ENCODE measurements at regions not wholly inside any gene's neighbourhood (a gene's known extent, or its start where the extent isn't known, plus 50 kb on each side); places are given as distances from the start of the nearest gene placed in this dataset.

DNA sequence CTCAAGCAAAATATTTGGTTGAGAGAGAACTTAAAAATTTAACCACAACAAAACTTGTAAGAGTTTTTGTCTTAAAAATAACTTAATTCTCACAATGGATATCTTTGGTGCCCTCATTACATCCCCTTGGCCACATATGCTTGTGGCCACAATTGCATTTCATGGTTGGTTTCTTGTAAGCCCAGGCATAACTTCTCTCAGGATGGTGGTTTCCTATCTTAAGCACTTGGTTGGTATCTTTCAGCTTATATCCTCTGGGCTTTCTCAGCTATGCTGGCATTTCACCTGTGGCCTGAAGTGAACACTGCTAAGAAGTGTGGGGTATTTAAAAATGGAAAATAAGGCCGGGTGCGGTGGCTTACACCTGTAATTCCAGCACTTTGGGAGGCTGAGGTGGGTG is 212.4 kb upstream of the MEF2C start:
- intact Hi-C loops (cut with micrococcal nuclease), result no loop called here

DNA sequence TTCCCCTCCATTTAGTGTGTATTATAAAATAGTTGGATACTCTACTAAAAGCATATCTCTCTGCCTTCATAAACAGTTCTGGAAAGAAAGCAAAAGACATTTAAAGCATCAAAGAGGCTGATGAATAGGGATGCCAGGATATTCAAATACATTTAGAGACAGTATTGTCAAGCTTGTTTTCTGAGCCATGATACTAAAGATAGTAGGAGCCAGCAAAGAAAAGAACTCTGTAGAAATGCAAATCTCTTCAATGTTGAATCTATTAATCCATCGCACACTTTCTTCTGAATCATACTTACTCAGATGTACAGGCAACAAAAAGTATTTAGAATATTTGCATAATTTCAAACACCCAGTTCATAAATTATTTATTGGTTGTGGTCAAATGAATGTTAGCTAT is 207.1 kb upstream of the MEF2C start:
- intact Hi-C loops (cut with micrococcal nuclease), result no loop called here

DNA sequence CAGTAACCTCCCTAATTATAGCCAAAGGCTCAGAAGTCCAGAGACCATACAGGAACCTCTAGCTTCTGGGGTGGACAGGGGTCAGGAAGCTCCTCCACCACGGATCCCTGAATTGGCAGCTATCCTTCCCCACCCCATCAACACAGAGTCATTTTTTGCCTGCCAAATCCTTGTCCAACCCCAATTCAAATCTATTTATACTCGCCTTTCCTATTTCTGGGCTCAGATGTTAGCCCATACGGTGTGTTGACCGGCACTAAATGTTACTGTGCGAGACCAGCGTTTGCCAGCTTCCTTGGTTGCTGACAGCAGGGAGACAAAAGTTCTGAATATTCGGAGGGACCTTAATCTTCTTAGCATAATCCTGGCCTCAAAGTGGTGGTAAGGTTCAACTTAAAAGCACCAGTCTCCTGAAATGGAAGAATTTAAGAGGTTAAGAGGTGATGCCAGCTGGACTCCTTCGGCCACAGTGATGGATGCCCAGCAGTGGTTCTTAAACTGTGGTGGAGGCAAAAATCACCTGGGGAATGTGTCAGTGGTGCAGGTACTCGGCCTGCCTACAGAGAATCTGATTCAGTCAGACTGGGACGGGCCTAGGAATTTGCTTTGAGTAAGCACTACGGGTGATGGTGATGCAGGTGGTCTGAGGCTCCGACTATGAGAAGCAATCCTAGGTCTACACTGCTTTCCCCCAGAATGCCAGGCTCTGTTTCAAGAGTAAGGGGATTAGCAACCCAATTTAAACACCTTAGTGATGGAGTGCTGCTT is 204.8 kb upstream of the MEF2C start:
- intact Hi-C loops (cut with micrococcal nuclease), result loop anchor here (10.0 kb wide), 1 partner anchor 363 kb away; no protein-coding TSS in a partner anchor

DNA sequence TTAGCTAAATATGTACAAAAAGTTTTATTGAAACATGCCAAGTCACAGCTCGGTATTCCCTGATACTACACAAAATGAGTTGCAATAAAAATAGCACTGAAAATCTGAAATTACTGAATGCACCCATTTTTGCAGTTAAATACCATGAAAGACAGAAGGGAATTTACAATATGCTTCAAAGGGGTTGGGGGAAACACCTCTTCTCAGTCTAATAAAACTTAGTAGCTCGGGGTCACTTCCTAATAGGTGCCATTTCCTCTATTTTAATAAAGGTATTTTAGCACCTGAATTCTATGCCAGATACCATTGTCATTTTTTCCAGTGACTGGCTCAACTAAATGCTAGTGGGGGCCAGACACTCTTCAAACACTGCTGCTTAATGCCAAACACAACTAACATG is 204.1 kb upstream of the MEF2C start:
- intact Hi-C loops (cut with micrococcal nuclease), result loop anchor here (10.0 kb wide), 1 partner anchor 362 kb away; no protein-coding TSS in a partner anchor

DNA sequence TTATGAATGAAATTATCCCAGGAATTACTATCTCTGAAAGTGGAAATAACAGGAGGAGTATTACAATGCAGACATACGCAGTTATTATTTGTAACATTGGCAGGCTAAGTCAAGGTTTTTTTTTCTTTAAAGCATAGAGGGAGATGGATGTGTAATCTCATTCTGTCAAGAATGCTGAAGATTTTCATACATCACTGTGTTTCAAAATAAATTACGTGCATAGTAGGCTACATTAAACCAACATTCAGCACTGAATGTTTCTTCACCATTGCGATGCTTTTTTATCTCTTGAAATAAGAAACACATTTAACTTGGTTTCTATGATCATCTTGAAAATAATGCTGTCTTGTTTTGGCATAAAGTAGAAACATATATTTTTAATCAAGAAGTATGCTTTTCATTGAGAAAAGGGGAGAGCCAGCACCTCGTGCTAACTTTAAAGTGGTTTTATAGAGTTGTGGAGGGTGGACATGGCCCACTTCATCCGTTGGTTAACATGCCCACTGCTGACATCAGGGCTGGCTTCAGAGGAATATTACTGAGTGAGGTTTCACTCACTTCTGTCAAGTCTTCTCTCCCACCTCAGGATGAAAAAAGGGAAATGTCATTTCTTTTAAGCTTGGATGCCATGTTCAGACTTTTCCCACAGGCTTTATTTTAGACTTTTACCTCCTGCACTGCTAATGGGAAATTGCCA is 203.6 kb upstream of the MEF2C start:
- intact Hi-C loops (cut with micrococcal nuclease), result loop anchor here (10.0 kb wide), 1 partner anchor 362 kb away; no protein-coding TSS in a partner anchor

DNA sequence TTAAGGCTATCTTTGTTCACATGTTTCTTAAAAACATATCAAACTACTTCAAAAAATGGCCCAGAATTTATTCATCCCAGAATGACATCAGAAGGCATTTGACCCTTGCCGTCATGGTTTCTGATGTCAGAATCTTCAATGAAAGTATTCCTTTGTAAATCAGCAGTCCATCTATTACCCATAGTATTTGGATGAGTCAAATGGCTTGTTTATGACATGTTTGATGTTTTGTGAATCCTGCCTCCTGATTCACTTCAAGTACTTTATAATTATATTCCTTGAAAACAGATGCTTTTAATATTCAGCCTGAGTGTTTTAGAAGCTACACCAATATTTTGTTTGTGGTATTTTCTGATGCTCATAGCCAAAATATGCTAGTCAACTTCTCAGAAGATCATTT is 200.8 kb upstream of the MEF2C start:
- intact Hi-C loops (cut with micrococcal nuclease), result loop anchor here (10.0 kb wide), 1 partner anchor 359 kb away; no protein-coding TSS in a partner anchor

DNA sequence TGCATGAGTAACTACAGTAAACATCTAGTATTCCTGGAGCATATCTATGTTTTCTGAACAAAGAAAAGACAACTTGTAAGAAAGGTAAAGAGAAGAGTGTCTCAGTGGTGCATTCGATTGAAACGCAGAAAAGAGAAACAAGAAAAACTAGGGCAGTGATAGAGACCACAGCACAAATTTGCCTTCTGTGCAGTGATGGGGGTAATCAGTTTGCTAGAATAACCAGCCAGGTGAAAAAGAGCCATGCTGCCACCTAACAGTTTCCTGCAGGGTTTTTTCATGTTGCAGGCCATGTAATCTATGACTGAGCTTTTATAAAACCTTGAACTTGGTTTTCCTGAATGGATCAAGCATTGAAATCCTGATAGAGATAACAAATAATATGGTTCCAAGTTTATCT is 198.4 kb upstream of the MEF2C start:
- intact Hi-C loops (cut with micrococcal nuclease), result loop anchor here (10.0 kb wide), 1 partner anchor 357 kb away; no protein-coding TSS in a partner anchor

DNA sequence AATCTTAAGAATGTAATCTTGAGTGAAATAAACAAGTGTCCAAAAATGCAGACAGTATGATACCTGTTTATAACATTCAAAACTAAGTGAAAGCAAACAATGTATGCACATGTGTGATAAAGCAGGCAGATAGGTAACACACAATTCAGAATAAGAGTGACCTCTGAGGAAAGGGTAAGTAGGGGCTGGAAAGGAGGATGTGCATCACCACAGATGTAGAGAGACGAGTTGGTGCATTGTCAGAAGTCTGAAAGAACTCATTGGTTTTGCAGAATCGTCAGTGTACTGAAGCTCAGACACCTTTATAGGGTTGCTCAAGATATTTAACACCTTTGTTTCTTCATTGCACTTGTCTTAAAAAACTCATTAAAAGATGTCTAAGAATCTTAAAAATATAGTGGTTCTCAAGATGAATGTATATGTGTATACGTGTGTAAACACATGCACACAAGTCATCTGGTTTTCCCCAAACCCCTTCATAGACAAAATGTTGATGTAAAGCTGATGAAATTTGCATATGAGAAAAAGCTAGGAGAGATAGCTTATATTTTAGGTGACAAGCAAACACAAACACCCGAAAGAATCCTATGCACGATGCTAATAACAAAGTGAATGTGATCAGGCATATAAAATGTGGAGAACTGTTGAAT is 197.6 kb upstream of the MEF2C start:
- intact Hi-C loops (cut with micrococcal nuclease), result loop anchor here (10.0 kb wide), 1 partner anchor 356 kb away; no protein-coding TSS in a partner anchor

DNA sequence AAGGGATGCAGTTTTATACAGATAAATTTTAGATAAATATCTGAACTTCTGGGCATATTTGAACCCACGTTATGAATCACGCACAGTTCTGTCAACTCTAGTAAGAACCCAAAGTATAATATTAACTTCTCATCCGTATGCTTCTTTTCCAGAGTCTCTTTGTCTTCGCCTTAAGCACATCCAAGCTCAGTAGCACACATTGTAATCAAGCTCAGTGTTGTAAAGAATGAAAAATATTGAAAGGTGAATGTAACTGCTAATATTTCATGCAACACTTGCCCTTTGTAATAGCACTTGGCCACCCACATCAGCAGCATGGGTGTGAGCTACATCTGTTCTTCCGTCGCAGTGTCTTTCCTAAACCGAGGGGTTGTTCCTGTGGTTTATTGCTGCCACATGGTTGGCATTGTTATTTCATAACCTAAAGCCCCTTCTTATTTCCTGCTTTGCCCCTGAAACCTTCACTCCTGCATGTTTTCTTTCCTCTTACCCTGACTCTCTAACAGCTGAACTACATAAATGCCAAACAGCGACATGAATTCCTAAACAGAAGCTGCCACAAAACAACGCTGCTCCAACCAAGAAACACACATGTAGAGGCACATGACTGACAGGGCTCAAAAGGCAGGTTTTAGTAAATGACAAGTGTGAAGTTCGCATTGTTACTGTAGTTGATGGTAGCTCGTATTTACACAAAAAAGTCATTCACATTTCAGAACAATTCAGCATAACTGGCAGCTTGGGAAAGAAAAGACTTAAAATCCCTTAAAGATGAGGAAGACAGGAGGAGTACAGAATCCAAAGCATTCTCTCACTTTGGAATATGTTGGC is 190.1 kb upstream of the MEF2C start:
- intact Hi-C loops (cut with micrococcal nuclease), result no loop called here

DNA sequence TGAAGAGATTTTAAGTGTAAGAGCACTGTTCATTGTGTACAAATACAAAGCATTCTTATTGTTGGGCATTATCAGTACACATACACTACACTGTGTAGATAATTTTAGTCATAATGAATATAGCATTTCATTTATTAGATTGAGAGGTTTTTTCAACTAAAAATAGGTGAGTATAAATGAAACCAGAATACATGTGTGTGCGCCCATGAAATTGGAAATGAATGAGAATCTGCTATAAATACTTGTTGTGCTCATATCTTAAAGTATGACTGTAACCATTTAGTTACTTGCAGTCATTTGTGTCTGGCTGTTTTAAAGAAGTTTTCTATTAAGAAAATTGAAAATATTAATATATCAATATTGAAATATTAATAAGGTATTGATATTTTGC is 189.0 kb upstream of the MEF2C start:
- intact Hi-C loops (cut with micrococcal nuclease), result no loop called here

DNA sequence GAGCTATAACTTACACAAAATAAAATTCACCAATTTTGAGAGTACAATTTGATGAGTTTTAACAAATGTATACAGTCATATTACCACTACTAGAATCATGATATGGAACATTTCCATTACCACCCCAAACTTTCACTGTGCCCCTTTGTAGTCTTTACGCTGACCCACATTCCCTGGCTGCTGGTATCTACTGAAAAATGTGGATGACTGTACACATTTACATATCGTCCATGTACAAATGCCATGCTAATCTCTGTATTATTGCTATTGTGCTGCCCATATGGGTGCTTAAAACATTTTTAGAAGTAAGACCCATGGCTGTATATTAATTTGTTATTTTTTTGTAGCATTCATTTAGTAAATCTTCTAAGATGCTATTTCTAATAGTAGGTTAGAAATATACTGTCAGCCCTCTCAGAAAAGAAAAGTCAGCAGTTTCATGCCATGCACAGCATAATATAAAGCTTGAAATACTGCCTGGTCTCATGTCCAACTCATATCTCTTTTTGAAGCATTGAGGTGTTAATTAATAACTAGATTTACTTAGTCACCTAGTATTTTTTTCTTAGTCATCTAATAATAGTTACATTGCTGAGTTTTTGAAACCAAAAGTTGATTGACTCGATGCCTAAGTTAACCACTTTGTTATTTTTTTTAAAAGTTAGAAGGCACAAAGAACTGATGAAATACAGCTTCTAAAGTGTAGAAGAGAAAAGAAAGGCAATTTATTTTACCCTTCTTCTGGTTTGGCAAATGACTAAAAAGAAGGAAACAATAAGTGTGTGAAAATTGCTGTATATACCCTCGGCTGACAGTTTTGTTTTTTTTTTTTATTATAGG is 188.3 kb upstream of the MEF2C start:
- intact Hi-C loops (cut with micrococcal nuclease), result no loop called here

DNA sequence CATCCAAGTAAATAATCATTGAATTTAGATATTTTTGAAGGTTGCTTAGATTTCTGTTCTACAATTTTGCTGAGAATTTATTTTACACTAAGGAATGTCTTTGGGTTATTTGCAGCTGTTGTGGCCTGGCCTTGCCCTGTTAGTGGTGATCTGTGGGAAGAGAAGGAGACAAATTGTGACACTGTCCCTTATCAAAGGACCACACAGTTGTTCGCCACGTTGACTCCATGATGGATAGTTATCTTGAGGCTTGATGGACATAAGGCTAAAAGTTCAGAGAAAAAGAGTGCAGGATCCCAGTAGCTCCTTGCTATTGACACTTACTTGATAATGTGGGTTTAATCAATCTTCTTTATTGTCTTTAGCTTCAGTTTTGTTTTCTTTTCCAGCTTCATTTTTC is 186.6 kb upstream of the MEF2C start:
- intact Hi-C loops (cut with micrococcal nuclease), result no loop called here

DNA sequence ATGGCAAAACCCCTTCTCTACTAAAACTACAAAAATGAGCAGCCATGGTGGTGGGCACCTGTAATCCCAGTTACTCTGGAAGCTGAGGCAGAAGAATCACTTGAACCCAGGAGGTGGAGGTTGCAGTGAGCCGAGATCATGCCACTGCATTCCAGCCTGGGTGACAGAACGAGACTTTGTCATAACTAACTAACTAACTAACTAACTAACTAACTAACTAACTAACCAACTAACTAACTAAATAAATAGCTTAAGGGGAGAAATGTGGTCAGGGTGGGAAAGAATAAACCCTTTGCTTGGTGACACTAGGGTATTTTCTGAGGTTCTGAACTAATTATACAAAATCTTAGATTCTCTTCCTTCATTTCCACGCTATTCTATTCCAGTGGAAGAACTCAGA is 184.4 kb upstream of the MEF2C start:
- intact Hi-C loops (cut with micrococcal nuclease), result no loop called here

DNA sequence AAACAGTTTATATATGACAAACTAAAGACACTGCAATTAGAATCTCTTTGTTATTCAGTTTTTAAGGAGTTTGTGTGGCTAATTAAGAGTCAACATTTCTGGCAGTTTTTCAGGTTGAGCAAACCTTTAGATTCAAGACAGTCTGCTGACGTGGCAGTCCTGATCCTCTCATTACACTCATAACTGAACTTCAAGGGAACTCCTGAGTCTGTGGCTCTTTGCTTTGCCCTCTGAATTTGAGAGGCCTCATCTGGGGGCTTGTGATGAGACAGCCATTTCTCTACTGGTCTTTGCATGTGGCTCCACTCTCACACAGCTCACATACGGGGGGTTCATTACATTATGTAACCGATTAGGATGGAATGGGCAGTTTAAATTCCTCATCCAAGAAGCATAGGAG is 182.9 kb upstream of the MEF2C start:
- intact Hi-C loops (cut with micrococcal nuclease), result no loop called here

DNA sequence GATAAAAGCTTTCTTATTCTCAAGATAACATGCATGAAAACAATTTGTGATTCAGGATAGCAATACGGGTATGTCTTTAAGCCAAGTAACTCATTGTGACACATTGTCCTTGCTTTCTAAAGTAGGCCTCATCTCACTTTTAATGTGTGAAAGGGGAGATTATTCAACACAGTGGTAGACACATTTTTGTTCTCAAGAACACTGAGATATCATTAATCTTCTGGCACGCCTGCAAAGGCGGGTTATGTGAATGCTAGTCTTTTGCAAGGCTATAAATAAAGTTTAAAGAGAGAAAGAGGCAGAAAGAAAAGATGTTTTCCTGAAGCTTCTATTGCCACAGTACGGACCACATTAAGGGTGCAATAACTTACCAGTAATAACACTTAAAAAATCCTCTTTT is 181.8 kb upstream of the MEF2C start:
- intact Hi-C loops (cut with micrococcal nuclease), result no loop called here

DNA sequence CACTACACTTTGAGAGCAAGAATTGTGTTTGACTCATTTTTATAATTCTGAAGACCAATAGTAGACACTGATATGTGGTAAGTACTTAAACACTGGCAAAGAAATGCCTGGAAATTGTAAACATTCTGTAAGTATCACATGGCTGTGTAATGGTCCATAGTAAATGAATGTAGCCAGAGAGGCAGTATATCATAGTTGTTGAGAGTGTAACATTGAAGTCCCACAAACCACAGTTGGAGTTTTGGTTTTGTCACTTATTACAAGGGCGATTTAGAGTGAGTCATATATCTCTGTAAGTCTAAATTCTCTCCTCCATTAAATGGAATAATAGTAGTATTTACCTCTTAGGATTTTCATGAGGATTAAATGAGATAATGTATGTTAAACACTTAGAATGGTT is 181.1 kb upstream of the MEF2C start:
- intact Hi-C loops (cut with micrococcal nuclease), result no loop called here

DNA sequence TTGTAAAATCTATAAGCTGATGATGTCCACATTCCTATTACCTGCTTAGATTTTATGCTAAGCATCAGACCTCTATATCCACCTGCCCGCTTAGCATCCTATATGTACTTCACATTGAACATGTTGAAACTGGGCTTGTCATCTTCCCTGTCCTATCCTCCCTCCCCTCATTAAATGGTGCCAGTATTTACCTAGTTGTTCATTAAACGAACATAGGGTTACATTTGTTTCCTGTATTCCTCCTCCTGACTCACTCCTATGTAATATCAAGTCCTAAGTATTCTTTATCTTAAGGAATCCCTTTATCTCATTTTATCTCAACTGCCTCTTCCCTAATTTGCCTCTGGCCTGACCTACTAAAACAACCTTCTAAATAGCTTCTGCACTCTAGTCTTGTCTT is 177.8 kb upstream of the MEF2C start:
- intact Hi-C loops (cut with micrococcal nuclease), result no loop called here

DNA sequence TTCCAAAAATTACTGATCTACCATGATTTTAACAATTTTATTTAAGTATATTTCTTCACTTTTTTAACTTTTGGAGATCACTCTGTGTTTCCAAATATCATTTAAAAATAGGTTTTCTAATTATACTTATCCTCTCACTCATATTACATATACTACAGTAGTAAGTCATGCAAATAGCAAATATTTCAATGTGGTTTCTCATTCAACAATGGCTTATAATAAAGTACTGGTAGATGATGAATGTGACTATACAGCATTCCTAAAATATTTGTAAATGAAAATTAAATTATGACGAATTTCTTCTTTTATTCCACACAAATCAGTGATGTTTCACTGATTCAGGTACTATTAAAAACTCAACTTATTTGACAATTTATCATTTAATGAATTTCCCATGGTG is 176.3 kb upstream of the MEF2C start:
- intact Hi-C loops (cut with micrococcal nuclease), result no loop called here

DNA sequence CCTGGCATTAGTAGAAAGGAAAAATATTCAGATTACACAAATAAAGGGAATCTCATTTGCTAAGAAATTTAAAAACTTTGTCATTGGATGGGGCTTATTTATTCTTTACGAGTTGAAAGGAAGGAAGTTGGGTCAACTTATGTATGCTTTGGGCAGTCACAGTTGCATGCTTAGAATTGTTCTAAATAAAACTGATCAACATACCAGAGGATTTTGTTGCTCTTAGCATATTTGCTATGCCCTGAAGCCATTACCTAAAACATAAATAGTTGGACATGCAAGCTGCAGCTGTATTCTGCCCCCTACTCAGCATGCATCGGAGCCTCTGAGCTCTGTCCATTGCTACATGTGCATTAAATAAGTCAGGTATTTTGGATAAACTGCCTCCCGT is 172.7 kb upstream of the MEF2C start:
- intact Hi-C loops (cut with micrococcal nuclease), result no loop called here

DNA sequence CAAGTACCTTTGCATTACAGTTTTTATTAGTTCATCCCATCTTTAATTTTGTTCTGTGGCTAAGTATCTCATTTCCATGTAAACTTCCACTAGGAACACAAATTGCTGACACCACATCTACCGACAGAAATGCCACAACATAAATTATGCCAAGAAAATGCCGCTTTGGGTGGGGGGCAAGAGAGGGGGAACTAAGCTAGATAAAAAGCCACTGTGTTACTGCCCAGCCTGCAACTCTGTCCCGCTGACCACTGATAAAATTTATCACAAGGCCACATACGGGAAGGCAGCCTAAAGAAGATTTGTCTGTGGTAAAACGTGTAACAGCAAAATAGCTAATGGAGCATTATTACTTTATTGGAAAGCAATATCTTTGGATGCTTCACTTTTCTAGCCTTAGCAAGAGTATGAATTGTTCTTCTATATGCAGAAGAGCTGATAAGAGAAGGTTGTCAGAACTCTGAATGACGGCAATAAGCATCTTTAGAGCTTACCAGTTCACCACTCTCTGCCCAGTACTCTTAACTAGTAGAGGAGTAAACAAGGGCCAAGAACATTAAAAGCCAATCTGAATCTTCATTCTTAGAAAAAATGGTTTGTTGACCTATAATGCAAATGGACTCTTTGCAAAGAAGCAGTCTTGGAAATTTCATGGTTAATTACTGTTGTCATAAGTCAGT is 172.2 kb upstream of the MEF2C start:
- intact Hi-C loops (cut with micrococcal nuclease), result no loop called here

Data from T-helper 1 cell treated with Interleukin-12 subunit alpha and Interleukin-12 subunit beta and Interleukin-4 antibody, amounts not matched to agents 30 ng/mL and 1 ng/mL, for 36 hours (primary cell).